ENCODE measurements at regions not wholly inside any gene's neighbourhood (a gene's known extent, or its start where the extent isn't known, plus 50 kb on each side); places are given as distances from the start of the nearest gene placed in this dataset.
"Not testable (repeated sequence)": the region's sequence is repeated elsewhere in the genome, so short reads cannot be mapped to it uniquely, and the experiment has no call there.

GRCh38 chr11:42873800-42874405 is 437.9 kb upstream of the API5 start:
- FAIRE-seq; DNase-seq (ENCODE audit: low spot score in 2 of 2): not testable (repeated sequence)

- FAIRE-seq; DNase-seq (ENCODE audit: low spot score in 2 of 2): not testable (repeated sequence)
These were observed 430.5 kb upstream of the API5 start for GRCh38 chr11:42881335-42881734.

GRCh38 chr11:42890773-42891172 is 421.0 kb upstream of the API5 start:
- FAIRE-seq, result no peak
- no peak for DNase-seq (ENCODE audit: low spot score in 2 of 2)

- FAIRE-seq (no peak), DNase-seq (ENCODE audit: low spot score in 2 of 2) (no peak)
These were observed 410.7 kb upstream of the API5 start for GRCh38 chr11:42901084-42901483.

- FAIRE-seq (no peak), DNase-seq (ENCODE audit: low spot score in 2 of 2) (no peak)
These were observed 405.6 kb upstream of the API5 start for GRCh38 chr11:42906226-42906625.

GRCh38 chr11:42913731-42914130 is 398.1 kb upstream of the API5 start:
- no peak for FAIRE-seq
- no peak for DNase-seq (ENCODE audit: low spot score in 2 of 2)

GRCh38 chr11:42923651-42924050 is 388.1 kb upstream of the API5 start:
- FAIRE-seq (no peak), DNase-seq (ENCODE audit: low spot score in 2 of 2) (no peak)

GRCh38 chr11:42925916-42926315 is 385.9 kb upstream of the API5 start:
- DNase-seq (ENCODE audit: low spot score in 2 of 2) (no peak), FAIRE-seq (no peak)

GRCh38 chr11:42947405-42947804 is 364.4 kb upstream of the API5 start:
- no peak for FAIRE-seq

GRCh38 chr11:42949738-42950376 is 361.9 kb upstream of the API5 start:
- not testable (repeated sequence) for DNase-seq (ENCODE audit: low spot score in 2 of 2); FAIRE-seq

More at GRCh38 chr11:42947405-42947804, 364.4 kb upstream of the API5 start:
- no peak for DNase-seq (ENCODE audit: low spot score in 2 of 2)

- DNase-seq (ENCODE audit: low spot score in 2 of 2) (no peak), FAIRE-seq (no peak)
These were observed 360.5 kb upstream of the API5 start for GRCh38 chr11:42951266-42951665.

GRCh38 chr11:42957831-42958230 is 354.0 kb upstream of the API5 start:
- DNase-seq (ENCODE audit: low spot score in 2 of 2), result no peak
- no peak for FAIRE-seq

GRCh38 chr11:42958635-42959034 is 353.2 kb upstream of the API5 start:
- DNase-seq (ENCODE audit: low spot score in 2 of 2), result no peak
- FAIRE-seq, result no peak

- DNase-seq (ENCODE audit: low spot score in 2 of 2) (no peak), FAIRE-seq (no peak)
These were observed 351.2 kb upstream of the API5 start for GRCh38 chr11:42960521-42961088.

- DNase-seq (ENCODE audit: low spot score in 2 of 2), result no peak
- FAIRE-seq, result no peak
These were observed 344.1 kb upstream of the API5 start for GRCh38 chr11:42967653-42968052.

- no peak for FAIRE-seq
- DNase-seq (ENCODE audit: low spot score in 2 of 2), result no peak
These were observed 339.1 kb upstream of the API5 start for GRCh38 chr11:42972741-42973140.

- no peak for DNase-seq (ENCODE audit: low spot score in 2 of 2)
- no peak for FAIRE-seq
These were observed 337.2 kb upstream of the API5 start for GRCh38 chr11:42974510-42975179.

- DNase-seq (ENCODE audit: low spot score in 2 of 2) (no peak), FAIRE-seq (no peak)
These were observed 336.6 kb upstream of the API5 start for GRCh38 chr11:42975180-42975529.

- FAIRE-seq (no peak), DNase-seq (ENCODE audit: low spot score in 2 of 2) (no peak)
These were observed 335.1 kb upstream of the API5 start for GRCh38 chr11:42976636-42977217.

- FAIRE-seq (no peak), DNase-seq (ENCODE audit: low spot score in 2 of 2) (no peak)
These were observed 319.2 kb upstream of the API5 start for GRCh38 chr11:42992594-42992993.

Measured in frontal cortex (tissue), 3 donors.